Stomach (tissue), 8 donors: ENCODE measurements at regions not wholly inside any gene's neighbourhood (a gene's known extent, or its start where the extent isn't known, plus 50 kb on each side); places are given as distances from the start of the nearest gene placed in this dataset.

Experiments
- DNase-seq, 2 donors: peaks; one replicate each; pipeline versions ENCODE4 v3.0.0 to v3.0.0-alpha.2; 2013 to 2019
- H3K27ac ChIP-seq, 5 donors: fragments of 200-600 bp in 4 of 5; sonication (generic) in 4 of 5; one replicate each; pipeline ENCODE4 v1.5.1; 2013 to 2019; ENCODE audit warnings: mild to moderate bottlenecking in 1 of 5, moderate library complexity in 1 of 5
- H3K27me3 ChIP-seq, 3 donors: fragments of 200-600 bp; sonication (generic); one replicate each; pipeline ENCODE4 v1.5.1; 2017 to 2019; ENCODE audit warnings: mixed run types in 1 of 3
- H3K36me3 ChIP-seq, 4 donors: fragments of 200-600 bp; sonication (generic); 1 replicate in 3 of 4; 2 replicates in 1 of 4; pipeline ENCODE4 v1.5.1; 2016 to 2019
- H3K4me1 ChIP-seq, 4 donors: fragments of 200-600 bp; sonication (generic); one replicate each; pipeline ENCODE4 v1.5.1; 2016 to 2019
- H3K4me3 ChIP-seq, 4 donors: fragments of 200-600 bp; sonication (generic) in 3 of 4; one replicate each; pipeline ENCODE4 v1.5.1; 2016 to 2019; ENCODE audit warnings: mild to moderate bottlenecking in 1 of 4
- H3K9me3 ChIP-seq, 4 donors: fragments of 200-600 bp; sonication (generic); one replicate each; pipeline ENCODE4 v1.5.1; 2016 to 2019
- EP300 ChIP-seq: sonication (generic); formaldehyde crosslinking; IDR thresholded peaks from one replicate; pipeline ENCODE4 v1.6.1; 2017; ENCODE audit warnings: antibody characterized with exemption
- POLR2A ChIP-seq, 4 donors: fragments of 450-650 bp; IDR thresholded peaks; one replicate each; pipeline ENCODE4 v1.6.1; 2016; ENCODE audit warnings: antibody characterized with exemption in 4 of 4, control low read depth in 2 of 4, mild to moderate bottlenecking in 1 of 4, moderate library complexity in 1 of 4
- POLR2AphosphoS5 ChIP-seq, 3 donors: sonication (generic); formaldehyde crosslinking; IDR thresholded peaks; one replicate each; pipeline ENCODE4 v1.6.1; 2016; ENCODE audit warnings: antibody characterized with exemption in 3 of 3
- WGBS, 5 donors: extraction: QIAGEN DNeasy Blood & Tissue Kit in 3 of 5; methylation state at CpG; one replicate each; pipeline versions ENCODE4 v1.1.5 to v1.1.7; 2013 to 2018; 5-methylcytosine and 5-hydroxymethylcytosine counted together
- intact Hi-C: fragments of 100-400 bp; cut with DNase I; formaldehyde crosslinking; loops from one replicate; pipeline ENCODE4 v1.15.1; 2023; ENCODE audit warnings: low total_unique reads
- TF ChIP-seq, protein P1 (sequence below), 7 experiments: fragments of 450-650 bp in 4 of 7; fragments of 200-600 bp in 3 of 7; sonication (generic) in 3 of 7; IDR thresholded peaks; one replicate each; pipeline ENCODE4 v1.5.1; 2016 to 2019; ENCODE audit warnings: antibody characterized with exemption in 7 of 7, control low read depth in 2 of 7, mild to moderate bottlenecking in 1 of 7
- donor health status: healthy with polysubstance abuse.
- donor health status: Bipolar disorder and iron deficiency.
- donor health status: healthy.

DNA sequence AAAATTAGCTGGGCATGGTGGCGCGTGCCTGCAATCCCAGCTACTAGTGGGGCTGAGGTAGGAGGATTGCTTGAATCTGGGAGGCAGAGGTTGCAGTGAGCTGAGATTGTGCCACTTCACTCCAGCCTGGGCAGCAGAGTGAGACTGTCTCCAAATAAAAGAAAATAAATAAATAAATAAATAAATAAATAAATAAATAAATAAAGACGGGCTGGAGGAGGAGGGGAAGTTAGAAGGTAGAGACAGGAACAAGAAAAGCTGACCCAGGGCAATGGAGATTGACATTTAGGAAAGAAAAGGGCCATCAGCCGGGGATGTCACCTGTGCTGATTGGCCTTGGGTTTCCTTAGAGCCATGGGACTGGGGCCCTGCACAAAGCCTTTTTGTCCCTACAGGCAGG, 153.7 kb upstream of the IGSF21 start:
- no peak for TF ChIP-seq POLR2A (IDR thresholded peaks at IDR 0.05)
- TF ChIP-seq, protein P1, sequence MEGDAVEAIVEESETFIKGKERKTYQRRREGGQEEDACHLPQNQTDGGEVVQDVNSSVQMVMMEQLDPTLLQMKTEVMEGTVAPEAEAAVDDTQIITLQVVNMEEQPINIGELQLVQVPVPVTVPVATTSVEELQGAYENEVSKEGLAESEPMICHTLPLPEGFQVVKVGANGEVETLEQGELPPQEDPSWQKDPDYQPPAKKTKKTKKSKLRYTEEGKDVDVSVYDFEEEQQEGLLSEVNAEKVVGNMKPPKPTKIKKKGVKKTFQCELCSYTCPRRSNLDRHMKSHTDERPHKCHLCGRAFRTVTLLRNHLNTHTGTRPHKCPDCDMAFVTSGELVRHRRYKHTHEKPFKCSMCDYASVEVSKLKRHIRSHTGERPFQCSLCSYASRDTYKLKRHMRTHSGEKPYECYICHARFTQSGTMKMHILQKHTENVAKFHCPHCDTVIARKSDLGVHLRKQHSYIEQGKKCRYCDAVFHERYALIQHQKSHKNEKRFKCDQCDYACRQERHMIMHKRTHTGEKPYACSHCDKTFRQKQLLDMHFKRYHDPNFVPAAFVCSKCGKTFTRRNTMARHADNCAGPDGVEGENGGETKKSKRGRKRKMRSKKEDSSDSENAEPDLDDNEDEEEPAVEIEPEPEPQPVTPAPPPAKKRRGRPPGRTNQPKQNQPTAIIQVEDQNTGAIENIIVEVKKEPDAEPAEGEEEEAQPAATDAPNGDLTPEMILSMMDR (IDR thresholded peaks at IDR 0.05) = no peak
- H3K27me3 ChIP-seq = peaks cover 0 to 75% (median 29%) of the 10 kb centered on the region in 3 donors
- H3K27ac ChIP-seq = no peak overlapping the region
- intact Hi-C loops = no loop called here
- DNase-seq = no peak
- H3K4me1 ChIP-seq = no peaks in the 10 kb centered on the region
- no peaks in the 10 kb centered on the region for H3K9me3 ChIP-seq
- no peak overlapping the region for H3K4me3 ChIP-seq
- no peaks in the 10 kb centered on the region for H3K36me3 ChIP-seq
- WGBS, 5 donors = 69 to 83% (median 80%) methylated on average over 4 of the region's 4 CpGs

DNA sequence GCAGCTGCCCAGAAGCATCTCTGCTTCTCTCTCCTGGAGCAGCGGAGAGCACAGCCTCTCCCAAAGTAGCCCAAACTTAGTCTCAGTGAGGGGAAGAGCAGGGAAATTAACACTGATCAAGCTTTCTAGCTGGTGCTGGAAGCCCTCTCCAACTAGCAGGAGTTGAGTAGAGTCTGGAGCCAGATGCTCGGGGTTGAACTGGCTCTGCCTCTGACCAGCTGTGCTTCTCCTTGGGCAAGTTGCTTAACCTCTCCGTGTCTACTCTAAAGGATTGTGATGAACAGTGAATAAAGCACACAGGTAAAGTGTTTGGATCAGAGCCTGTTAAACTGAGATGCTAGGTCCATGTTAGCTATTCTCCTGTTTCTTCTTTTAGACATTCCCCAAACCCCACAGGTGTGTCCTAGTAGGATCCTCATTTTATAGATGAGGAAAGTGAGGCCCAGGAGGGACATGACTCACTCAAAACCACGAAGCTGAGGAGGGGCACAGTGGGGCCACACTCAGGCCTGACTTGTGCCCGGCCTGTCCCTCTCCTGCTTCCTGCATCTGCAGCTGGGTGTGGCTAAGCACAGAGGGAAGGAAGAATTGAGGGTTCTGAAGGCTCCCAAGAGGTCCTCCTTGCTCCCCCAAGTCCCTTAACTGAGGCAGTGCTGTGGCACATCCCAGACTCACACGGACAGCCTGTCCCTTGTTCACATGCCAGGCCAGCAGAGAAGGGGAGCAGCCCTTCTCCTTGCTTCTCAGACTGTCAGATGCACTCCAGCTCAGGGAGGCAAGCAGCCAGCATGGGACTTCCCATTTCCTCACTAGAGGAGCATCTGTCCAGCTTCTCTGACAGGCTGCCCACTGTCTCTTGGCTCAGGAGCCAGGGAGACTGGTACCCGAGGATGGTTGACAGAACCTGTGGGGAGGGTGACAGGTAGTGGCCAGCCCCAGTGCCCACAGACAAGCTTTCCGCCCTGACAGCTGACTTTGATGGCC, 152.0 kb upstream of the IGSF21 start:
- Histone ChIP-seq H3K4me3 (no peak overlapping the region), H3K27me3 (peaks cover 0 to 58% (median 19%) of the 10 kb centered on the region in 3 donors), H3K9me3 (no peaks in the 10 kb centered on the region), H3K27ac (no peak overlapping the region), H3K4me1 (no peaks in the 10 kb centered on the region), H3K36me3 (no peaks in the 10 kb centered on the region)
- intact Hi-C loops = no loop called here
- no peak for DNase-seq
- TF ChIP-seq EP300 (no peak), POLR2A (IDR thresholded peaks at IDR 0.05) (no peak), POLR2AphosphoS5 (IDR thresholded peaks at IDR 0.05) (no peak)
- TF ChIP-seq, protein P1 (IDR thresholded peaks at IDR 0.05) = no peak
- WGBS, 5 donors = 54 to 59% (median 56%) methylated on average over 8 of the region's 8 CpGs

DNA sequence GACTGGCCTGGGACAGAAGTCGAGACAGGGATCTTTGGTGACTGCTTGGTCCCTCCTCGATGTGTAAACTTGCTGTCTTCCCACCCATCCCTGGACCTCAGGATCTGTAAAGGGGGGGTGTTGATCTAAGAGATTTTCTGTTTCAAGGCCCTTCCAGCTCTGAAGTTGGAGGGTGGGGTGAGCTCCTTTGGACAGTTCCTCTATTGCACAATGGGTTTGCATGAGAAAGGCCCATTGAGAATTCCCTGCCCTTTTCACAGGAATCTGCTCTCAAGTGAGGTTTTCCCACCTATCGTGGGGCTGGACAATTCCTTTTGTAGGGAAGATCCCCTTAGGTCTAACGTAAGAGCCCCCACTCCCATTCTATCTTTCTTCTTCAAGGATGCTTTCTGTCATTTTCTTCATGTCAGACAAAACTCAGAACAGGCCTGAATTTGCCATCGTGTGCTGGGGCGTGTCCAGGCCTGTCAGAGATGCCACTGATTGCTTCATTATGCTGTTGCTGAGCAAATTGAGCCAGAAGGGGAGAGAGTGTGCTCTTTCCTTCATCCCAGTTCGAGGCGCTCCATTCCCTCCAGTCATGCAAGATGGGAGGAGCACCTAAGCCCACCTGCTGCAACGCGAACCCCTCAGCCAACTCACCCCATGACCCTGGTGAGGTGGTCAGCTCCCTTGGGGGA, 149.9 kb upstream of the IGSF21 start:
- peaks cover 0 to 54% (median 2%) of the 10 kb centered on the region in 3 donors for H3K27me3 ChIP-seq
- WGBS, 5 donors = 45 to 49% (median 46%) methylated on average over 9 to 10 of the region's 10 CpGs
- no peak overlapping the region for H3K27ac ChIP-seq
- no peaks in the 10 kb centered on the region for H3K4me1 ChIP-seq
- no peak overlapping the region for H3K4me3 ChIP-seq
- TF ChIP-seq, protein P1 (IDR thresholded peaks at IDR 0.05) = no peak
- TF ChIP-seq POLR2AphosphoS5 (IDR thresholded peaks at IDR 0.05) (no peak), POLR2A (IDR thresholded peaks at IDR 0.05) (no peak), EP300 (no peak)
- H3K9me3 ChIP-seq = no peaks in the 10 kb centered on the region
- no peaks in the 10 kb centered on the region for H3K36me3 ChIP-seq
- DNase-seq = no peak
- intact Hi-C loops = no loop called here

DNA sequence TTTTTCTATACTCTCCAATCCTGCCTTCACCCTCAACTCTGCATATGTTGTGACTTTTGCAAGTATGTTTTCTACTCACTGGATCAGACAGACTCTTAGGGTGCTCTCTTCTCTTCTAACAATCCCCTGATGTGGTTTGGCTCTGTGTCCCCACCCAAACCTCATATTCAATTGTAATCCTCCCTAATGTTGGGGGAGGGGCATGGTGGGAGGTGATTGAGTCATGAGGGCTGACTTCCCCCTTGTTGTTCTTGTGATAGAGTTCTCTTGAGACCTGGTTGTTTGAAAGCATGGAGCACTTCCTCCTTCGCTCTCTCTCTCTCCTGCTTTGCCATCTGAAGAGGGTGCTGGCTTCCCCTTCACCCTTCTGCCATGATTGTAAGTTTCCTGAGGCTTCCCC, 148.9 kb upstream of the IGSF21 start:
- no peak overlapping the region for H3K4me3 ChIP-seq
- intact Hi-C loops = no loop called here

More for the DNA sequence above, 148.9 kb upstream of the IGSF21 start:
- Histone ChIP-seq H3K4me1 (no peaks in the 10 kb centered on the region), H3K27ac (no peak overlapping the region), H3K9me3 (no peaks in the 10 kb centered on the region), H3K36me3 (no peaks in the 10 kb centered on the region), H3K27me3 (peaks cover 0 to 46% (median 0%) of the 10 kb centered on the region in 3 donors)
- TF ChIP-seq, protein P1 (IDR thresholded peaks at IDR 0.05) = no peak
- no peak for TF ChIP-seq EP300
- TF ChIP-seq POLR2AphosphoS5 (IDR thresholded peaks at IDR 0.05) = no peak
- no peak for TF ChIP-seq POLR2A (IDR thresholded peaks at IDR 0.05)
- DNase-seq = no peak
- 33 to 47% (median 43%) methylated on average over 1 of the region's 1 CpG for WGBS, 5 donors
